SW 1271 (cell line): ENCODE measurements at regions not wholly inside any gene's neighbourhood (a gene's known extent, or its start where the extent isn't known, plus 50 kb on each side); places are given as distances from the start of the nearest gene placed in this dataset.
A peak's percentile ranks its signal among the peaks of the same experiment; 100 is the strongest.

Source experiments
- DNase-seq, 2 experiments: peaks; one replicate each; lab custom pipeline; 2025; lab: John Stamatoyannopoulos, UW

DNA sequence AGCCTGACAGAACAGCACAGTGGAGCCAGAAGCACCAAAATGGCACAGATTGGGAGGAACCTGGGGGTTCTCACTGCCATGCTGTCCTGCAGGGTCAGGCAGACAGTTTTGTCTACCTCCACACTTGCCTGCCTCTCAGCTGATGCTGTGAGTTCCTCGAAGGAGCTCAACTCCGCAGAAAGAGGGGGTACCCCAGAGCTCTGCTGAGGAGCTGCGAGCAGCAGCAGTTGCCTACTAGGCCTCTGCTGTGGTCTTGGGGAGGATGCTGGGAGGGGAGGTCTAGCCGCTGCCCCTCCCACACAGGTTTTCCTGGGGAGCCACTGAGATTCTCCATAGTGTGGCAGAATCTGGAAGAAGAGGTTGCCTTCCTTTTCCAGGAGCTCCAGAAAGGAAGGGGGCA, 192.5 kb downstream of the FOXD2 start:
- DNase-seq = no peak

- DNase-seq = no peak
Measured at GRCh38 chr1:47631411-47631995, 193.7 kb downstream of the FOXD2 start.

GRCh38 chr1:47635111-47635510, 197.3 kb downstream of the FOXD2 start:
- DNase-seq = no peak

DNA sequence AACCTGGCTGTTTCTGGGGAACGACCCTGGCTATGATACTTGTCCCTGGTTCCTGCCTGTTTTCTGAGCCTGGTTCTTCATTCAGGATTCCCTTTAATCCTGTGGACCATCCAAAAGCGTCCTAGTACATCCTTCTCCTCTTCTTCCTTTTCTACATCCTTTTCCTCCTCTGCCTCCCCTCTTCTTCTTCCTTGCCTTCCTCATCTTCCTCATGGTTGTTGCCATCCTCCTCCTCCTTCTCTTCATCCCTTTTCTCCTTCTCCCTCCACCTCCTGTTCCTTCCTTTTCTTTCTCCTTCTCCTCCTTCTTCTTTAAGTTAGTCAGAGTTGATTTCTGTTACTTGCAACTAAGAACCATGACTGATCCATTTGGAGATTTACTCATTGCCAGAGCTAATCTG, 197.8 kb downstream of the FOXD2 start:
- no peak for DNase-seq

DNA sequence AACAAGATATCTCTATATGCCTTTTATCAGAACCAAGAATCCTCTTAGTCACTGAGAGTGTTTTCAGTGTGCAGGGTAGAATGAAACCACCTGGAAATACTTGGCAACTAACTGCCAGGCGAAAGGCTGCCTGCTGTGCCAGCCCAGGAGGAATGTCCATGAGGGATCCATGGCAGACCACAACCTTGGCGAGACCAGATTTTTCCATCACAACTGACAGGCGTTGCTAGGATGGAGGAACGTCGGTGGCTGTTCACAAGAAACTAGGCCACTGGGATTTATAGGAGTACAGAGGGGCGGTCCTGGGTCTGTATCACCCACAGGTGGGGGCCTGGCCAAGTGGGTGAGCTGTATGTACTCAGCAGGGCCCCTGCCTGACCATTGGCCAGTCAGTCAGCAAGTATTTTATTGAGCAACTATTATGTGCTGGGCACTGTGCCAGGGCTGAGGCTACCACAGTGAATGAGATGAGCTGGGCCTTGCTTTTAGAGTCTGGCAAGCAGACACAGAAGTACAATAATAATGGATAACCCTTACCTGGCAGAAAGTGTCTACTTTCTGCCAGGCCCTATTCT, 199.4 kb downstream of the FOXD2 start:
- DNase-seq = no peak

GRCh38 chr1:47638240-47638639, 200.4 kb downstream of the FOXD2 start:
- DNase-seq = no peak

DNA sequence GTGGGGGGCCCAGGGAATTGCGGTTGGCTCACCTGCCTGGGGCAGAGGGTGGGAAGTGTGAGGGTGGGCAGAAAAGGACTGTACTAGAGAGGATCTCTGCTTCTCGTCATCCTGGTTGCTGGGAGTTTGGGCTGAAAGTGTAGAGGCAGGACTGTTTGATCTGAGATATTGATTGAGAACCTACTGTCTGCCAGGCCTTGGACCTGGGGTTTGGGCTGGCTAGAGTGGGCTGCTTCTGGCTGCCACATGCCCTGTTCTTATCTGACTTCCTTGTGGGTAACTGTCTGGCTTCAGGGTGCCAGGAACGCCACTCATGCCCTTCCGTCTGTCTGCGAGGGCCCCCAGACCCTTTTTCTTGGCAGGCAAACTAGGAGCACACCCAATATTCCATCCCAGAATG, 200.9 kb downstream of the FOXD2 start:
- DNase-seq = no peak

DNA sequence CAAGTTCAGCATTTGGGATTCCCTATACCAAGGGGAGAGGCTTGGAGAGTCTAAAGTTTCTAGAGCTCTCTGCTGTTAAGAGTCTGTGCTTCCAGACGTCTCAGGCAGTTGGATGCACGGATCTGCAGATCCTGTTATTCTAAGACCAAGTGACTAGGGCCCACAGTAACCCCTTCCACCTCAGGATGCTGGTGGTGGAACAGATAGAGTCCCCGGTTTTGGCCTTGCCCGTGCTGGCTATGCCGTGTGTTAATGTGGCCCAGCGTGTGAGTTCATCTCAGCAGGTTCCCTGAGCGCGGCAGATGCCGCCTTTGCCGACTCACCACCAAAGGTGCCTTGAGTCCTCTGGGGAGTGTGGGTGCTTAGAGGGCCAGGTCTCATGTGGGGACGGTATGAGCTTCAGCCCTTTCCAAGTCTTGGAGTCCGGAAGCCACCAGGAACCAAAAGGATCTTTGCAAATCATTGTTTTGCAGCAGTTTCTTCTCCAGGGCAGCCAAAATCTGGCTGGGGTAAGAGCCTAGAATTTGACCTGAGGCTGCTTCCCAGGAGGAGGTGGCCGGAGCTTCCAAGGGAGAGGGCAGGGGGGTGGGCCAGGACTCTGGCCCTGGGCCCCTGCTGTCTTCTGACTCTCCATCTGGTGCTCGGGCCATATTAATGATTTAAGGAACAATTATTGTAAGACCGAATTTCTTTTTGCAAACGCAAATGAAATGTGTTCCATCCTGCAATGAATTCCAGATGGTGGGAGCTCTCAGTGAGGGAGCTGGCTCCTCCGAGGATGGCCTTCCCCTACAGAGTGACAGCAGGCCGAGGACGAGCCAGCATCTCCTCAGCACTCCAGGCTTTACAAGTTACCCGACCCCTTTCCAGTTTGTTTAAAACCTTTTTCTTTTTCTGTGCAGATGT, 205.7 kb downstream of the FOXD2 start:
- DNase-seq = no peak

DNA sequence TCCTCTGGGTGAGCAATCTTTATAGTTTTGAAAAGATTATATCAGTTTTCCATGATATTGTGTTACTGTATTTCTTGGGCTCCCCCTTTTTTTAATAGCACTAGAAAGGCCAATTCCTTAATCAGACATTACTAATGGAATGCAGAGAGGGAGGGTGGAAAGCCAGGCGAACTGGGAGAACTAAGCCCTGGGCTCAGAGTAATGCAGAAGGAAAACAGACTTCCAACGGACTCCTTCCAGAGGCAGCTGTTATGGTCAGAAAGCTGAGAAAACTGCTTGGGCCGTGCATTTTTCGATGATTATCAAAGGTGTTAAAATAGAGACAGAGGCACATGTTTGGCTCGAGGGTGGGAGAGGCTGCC, 206.3 kb downstream of the FOXD2 start:
- no peak for DNase-seq

GRCh38 chr1:47645151-47645550, 207.3 kb downstream of the FOXD2 start:
- DNase-seq = no peak

GRCh38 chr1:47646676-47647075, 208.8 kb downstream of the FOXD2 start:
- DNase-seq = no peak

GRCh38 chr1:47647327-47647845, 209.5 kb downstream of the FOXD2 start:
- no peak for DNase-seq

- peak in 1 of 2 experiments; percentile 49 for DNase-seq
Measured at GRCh38 chr1:47650205-47650604, 212.4 kb downstream of the FOXD2 start.

GRCh38 chr1:47650611-47651010, 212.8 kb downstream of the FOXD2 start:
- no peak for DNase-seq

DNA sequence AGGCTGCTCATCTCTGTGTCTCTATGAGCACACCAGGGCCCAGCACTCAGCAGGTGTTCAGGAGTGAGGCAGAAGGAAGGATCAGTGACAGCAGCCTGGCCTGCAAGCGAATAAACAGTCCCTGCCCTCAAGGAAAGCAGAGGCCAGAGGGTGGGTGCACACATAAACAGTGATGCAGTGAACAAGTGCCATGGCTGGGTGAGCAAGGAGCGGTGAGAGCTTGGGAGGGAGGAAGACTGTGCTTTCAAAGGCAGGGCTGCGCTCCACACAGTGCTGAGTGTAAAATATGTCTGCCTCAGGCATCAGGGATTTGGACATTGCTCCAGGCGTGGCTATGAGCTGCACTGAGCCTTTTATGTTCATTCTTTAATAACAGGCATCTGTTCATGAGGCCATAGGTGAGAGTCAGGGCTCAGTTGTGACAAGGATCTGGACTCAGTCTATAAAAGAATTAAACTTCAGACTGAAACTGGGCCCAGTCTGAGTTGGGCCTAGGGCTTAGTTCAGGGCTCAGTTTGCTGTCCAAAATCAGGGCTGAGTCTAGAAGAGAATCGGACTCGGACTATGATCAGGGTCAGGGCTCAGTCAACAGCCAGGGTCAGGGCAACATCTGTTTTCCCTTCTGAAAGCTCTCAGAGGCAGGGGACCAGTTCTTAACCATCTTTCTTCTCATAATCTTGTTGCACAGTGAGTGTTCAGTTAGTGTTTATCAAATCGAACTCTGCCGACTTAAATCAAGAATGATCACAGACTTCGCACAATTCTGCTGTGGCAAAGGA, 213.7 kb downstream of the FOXD2 start:
- no peak for DNase-seq

DNA sequence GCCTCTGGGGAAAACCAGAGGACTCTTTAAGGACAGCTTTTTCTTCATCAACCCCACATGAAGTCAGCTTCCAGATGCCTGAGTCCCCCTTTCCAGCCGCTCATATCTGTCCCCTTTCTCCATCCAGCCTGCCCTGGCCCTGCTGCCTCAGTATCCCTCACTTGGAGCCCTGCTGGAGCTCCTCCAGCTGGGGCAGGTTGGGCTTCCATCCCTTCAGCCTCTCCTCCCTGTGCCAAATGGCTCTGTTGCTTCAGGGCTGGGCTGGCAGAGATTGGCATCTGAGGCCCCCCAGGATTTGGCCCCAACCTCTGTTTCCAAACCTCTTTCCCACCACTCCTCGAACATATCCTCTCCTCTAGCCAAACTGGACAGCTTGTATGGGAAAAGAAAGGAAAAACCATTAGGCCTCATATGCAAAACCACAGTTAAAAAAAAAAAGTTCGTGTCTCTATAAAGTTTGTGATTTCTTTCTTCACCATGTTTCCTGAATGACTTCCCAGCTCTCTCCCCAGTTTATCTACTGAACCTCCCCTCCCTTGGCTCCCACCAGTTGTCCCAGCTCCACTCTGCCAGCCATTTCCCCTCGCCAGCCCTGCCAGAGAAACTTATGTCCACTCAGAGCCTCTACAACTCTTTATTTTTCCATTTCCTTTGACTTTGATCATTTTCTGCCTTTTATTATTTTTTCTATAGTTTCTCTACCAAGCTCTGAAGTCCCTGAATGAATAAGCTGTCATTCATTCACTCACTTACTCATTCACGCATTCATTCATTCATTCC, 217.9 kb downstream of the FOXD2 start:
- no peak for DNase-seq

DNA sequence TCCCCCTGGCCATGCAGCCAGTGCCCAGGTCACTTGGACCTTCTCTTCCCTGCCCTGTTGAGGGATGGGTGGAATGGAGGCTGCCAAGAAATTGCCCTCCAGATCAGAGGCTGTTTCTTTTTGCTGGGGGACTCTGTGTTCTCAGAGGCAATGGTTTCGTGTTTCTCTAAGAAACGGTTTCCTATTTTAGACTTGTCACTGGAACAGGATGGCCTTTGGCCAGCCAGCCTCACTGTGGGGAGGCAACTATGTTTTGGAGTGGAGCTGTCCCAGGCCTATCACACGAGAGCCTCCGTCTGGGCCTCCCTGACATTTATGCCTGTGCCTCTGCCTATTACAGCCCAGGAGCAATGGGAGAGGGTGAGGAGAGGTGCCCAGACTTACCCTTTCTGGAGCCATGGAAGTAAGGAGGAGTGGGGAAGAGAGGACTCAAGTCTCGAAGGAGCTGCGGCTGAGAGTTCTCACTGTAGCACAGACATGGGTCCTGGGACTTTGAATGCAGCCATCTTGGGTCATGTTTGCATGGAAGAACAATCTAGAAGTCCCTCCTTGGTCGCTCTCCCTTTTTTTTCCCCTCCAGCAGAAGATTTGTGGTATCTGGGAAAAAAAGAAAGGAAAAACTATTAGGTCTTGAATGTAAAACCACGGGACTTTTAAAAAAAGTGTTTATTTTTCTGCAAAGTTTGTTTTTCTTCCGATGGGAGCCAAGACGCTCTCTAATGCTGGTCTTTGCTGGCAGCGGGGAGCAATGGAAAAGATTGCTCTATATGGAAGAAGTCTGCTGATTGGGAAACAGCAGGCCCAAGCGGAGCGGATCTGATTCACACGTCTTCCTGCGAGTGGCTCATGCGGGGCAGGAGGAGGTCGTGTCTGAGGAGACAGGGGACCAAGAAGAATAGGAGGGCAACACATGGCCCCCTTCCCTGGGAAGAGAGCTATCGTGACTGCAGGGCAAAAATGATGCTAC, 219.2 kb downstream of the FOXD2 start:
- DNase-seq = no peak

DNA sequence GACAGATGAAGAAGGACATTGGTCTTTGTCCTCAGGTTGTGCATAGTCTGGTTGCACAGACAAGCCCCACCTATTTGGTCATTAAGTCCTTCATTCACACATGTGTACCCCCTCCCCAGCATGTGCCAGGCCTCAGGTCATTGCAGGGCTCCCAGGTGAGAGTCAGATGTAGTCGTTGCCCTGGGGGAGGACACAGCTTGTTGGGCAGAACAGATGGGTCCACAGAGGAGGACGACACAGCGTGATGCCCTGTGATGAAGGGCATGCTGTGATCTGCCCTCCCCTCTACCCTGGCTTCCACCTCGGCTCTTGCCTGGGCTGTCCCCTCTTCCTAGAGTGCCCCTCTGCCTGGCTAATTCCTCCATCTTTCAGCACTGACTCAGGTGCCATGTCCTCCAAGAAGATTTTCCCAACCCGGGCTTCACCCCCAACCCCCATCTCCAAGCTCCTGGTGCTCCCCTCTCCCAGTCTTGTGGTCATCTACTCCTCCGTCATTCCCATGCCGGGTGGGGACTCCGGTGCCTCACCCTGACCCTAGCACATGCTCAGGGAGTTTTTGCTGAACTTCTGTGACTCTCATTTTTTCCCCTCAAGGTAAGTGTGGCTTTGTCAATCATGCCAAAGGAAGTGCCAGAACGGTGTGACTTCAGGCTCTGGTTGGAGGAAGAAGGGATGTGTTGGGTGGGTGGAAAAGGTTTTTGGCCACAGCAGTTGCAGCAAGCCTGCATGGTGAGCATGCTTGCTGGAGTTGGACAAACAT, 220.5 kb downstream of the FOXD2 start:
- no peak for DNase-seq

- DNase-seq = no peak
Measured at GRCh38 chr1:47659146-47659545, 221.3 kb downstream of the FOXD2 start.

DNA sequence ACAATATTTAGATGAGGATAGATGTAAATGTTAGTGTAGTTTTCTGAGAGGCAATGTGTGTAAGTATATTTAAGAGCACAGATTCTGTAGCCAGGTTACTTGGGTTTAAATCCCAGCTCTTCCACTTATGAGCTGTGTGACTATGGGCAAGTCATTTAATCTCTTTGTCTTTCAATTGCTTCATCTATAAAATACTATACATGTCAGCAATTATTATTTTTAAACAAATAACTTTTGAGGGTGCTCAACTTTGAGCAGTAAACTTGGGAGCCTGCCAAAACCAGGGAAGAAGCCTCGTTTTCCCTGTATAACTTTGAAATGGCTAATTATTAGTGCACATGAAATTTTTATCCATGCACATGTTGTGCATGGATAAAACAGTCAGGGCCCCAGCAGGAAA, 222.8 kb downstream of the FOXD2 start:
- DNase-seq = no peak
